ENCODE measurements at regions not wholly inside any gene's neighbourhood (a gene's known extent, or its start where the extent isn't known, plus 50 kb on each side); places are given as distances from the start of the nearest gene placed in this dataset.

DNA sequence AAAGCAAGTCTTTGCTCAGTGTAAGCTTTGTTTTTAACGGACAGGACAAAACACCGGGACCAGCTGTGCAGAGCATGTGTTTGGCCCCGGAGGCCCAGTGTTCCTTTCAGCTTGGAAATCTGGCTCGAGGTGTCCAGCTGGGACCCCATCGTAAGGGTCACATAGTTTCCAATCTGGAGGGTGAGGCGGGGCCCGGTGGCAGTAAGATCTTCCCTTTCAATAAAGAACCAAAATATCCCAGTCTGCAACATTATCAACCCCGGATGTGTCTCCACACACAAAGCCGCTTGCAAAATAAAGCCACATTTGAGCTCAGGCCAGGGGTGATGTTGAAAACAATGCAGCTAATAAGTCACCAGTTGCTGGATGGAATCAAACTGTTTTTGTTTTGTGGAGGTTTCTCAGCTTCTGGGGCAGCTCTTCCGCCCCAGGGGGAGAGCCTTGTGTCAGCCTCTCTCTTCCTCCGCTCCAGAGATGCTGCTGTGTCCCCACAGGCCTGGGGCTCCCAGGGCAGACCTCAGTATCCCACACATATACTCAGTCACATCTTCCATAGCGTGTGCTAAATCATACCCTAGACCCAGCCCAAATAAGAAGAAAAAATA lies 138.6 kb upstream of the GLI2 start:
- DNase-seq = no peak

DNA sequence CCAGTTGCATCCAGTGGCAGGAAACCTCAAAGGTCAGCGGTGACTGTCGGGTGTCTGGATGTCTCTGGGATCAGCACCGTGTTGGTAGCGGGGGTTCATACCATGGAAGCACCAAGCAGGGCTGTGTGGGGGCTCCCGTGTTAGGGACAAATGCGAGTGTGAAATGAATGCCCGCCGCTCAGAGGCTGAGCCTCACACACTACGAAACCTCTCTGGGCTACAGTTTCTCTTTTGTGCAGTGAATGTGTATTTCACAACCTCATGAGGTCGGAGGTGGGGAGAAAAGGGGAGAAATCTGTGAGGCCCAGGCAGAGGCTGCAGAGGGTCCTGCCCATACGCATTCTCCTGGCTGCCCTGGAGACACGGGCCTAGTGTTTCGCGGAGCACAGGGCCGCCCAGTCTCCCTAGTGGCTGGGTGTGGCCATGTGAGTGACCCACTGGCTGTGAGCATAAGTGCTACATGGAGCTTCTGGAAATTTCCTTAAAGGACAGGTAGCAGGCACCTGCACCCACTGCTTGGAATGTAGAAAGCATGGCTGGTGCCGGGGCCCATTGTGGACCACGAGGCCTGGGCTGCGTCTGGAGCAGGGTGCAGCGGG lies 138.0 kb upstream of the GLI2 start:
- DNase-seq = no peak

GRCh38 chr2:120598416-120598815 lies 137.3 kb upstream of the GLI2 start:
- DNase-seq = no peak

- DNase-seq = no peak
Measured at GRCh38 chr2:120599072-120599471, 136.6 kb upstream of the GLI2 start.

- no peak for DNase-seq
Measured at GRCh38 chr2:120599656-120600055, 136.0 kb upstream of the GLI2 start.

- no peak for DNase-seq
Measured at GRCh38 chr2:120600335-120600734, 135.3 kb upstream of the GLI2 start.

- DNase-seq = no peak
Measured at GRCh38 chr2:120600786-120601185, 134.9 kb upstream of the GLI2 start.

GRCh38 chr2:120601566-120601965 lies 134.1 kb upstream of the GLI2 start:
- no peak for DNase-seq

- DNase-seq = no peak
Measured at GRCh38 chr2:120602251-120602650, 133.4 kb upstream of the GLI2 start.

GRCh38 chr2:120604767-120605166 lies 130.9 kb upstream of the GLI2 start:
- no peak for DNase-seq

DNA sequence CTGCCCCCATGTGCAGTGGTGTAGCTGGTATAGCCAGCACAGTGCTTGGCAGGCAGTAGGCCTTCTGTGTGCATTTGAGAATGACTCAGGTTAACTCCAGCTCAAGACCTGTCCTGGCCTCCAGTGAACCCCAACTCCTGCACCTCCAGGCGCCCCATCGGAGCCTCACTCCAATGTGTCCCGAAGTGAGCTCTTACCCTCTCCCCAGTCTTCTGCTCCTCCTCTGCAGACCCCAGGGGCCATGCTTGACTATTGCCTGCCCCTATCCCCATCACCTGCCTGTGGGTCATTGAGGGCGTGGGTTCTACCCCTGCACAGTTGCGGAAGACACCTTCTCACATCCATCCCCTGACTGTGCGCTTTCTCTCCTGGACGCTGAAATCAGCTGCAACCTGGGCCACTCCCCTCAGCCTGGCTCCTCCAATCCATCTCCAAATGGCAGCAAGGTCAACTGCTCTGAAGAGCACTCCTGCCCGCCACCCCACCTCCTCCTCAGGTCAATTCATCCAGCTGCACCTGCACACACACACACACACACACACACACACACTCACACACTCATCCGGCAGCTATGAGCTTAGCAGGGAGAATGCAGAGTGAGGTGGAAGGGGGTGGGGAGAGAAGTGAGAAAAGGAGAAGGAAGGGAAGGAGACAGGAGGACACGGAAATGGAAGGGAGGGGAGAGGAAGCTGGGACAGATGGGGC lies 130.3 kb upstream of the GLI2 start:
- DNase-seq = peak; percentile 9

DNA sequence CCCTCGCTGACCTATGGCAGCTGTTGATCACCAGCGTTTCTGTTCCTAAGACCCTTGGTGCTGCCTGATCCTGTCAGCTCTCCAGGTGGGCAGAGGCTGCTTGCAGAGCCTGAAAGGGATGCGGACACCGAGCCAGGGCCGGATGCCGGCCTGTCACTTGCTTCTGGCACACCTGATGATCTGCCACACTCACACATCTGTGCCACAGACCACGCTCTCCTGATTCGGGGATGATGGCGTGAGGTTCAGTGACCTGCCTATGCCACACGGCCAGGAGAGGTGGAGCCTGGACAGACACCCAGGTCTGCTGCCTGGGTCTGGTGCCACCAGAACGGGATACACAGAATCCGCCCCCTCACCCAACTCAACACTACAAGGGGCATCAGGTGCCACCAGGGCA lies 129.4 kb upstream of the GLI2 start:
- no peak for DNase-seq

GRCh38 chr2:120606931-120607330 lies 128.7 kb upstream of the GLI2 start:
- DNase-seq = no peak

DNA sequence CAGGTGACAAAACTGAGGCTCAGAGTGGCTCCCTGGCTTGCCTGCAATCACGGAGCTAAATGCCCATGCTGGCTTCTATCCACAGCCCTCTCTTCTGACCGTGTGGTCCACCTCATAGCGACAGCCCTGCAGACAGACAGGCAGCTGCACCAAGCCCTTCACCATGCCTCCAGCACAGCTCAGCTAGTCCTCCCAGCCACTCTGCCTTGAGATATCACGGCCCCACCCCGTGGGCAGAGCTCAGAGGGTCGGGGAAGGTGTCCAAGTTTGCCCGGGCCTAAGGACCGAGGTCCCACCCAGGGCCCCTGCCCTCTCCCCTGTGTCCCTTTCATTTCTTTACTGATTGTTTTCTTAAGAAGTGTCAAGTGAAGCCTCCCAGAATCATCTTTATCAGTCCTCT lies 128.2 kb upstream of the GLI2 start:
- no peak for DNase-seq

DNA sequence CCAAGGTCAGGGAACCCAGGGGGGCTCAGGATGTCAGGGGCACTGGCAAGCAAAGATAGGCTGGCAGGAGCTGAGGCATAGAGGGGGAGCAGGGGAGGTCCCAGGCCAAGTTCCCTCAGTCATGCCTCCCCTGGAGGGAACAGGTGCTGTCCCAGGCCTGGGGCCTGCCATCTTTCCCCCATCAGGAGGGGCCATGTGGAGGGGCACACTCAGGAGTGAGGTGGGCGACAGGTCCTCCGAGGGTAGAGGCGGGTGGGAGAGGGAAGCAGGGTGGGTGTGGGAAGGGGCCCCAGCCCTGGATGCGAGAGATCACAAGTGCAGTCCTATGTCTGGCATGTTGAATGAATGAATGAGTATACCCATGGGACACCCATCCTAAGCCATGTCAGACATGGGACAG lies 127.7 kb upstream of the GLI2 start:
- DNase-seq = no peak

GRCh38 chr2:120609826-120610395 lies 125.8 kb upstream of the GLI2 start:
- DNase-seq = no peak

DNA sequence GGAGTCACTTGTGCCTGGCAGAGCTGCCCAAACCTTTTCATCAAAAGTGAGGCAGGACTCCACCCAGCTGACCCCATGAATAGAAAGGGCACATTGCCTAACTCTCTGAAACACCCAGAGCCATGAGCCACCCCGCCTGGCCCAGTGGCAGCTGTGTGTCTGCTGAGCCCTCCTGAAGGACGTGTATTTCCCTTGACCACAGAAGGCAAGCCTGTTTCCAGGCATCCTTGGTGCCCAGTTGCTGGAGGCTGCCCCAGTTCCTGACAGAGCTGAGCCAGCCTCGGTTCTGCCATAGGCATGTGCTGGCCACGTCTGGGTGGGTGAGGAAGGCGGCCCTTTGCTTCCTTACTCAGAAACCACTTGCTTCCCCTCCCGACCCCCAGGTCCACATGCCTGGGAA lies 124.7 kb upstream of the GLI2 start:
- no peak for DNase-seq

- no peak for DNase-seq
Measured at GRCh38 chr2:120611961-120612360, 123.7 kb upstream of the GLI2 start.

DNA sequence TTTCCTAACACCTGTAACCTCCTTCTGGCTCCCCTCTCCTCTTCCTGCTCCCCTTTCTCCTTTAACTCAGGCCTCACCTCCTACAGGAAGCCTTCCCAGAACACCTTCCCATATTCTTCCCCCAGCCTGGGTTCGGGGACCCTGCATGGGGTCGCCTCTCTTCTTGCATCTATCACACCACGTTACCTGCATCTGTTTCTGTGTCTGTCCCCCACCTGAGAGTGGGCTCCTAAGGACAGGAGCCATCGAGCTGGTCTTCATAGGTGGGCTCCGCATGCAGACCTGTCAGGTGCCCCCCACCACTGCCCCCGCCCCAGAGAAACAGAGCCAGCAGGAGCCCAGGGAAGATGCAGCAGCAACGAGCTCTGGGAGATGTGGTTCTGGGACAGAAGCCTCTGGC lies 123.2 kb upstream of the GLI2 start:
- DNase-seq = no peak

DNA sequence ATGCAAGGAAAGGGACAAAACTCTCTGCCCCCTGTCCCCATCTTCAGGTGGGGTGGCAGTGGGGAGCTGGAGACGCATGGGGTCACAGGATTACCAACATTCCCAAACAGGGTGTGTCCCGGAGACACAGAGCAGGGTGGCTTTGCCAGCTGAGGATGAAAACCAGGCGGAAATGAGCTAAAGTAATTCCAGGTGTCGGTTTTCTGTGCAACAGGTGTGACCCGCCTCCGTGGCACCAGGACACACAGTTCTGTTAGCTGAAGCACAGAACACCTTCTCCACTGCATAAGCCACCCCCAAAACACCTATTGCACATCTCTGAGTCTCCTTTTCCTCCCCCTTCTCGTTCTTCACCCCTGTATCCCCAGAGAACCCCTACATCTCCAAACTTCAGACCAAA lies 122.7 kb upstream of the GLI2 start:
- DNase-seq = no peak

- DNase-seq = no peak
Measured at GRCh38 chr2:120613742-120614571, 121.7 kb upstream of the GLI2 start.

- no peak for DNase-seq
Measured at GRCh38 chr2:120614901-120615300, 120.8 kb upstream of the GLI2 start.

- DNase-seq = no peak
Measured at GRCh38 chr2:120616261-120616660, 119.4 kb upstream of the GLI2 start.
